Peyer's patch (tissue), 4 donors: ENCODE measurements at regions not wholly inside any gene's neighbourhood (a gene's known extent, or its start where the extent isn't known, plus 50 kb on each side); places are given as distances from the start of the nearest gene placed in this dataset.
"Not testable (repeated sequence)": the region's sequence is repeated elsewhere in the genome, so short reads cannot be mapped to it uniquely, and the experiment has no call there.

Experiments used
- DNase-seq, 3 donors: peaks; one replicate each; pipeline ENCODE4 v3.0.0-alpha.2; 2017 to 2019
- H3K27ac ChIP-seq, 4 donors: fragments of 200-600 bp; sonication (generic); one replicate each; pipeline ENCODE4 v1.5.1; 2016 to 2019
- H3K27me3 ChIP-seq, 2 donors: fragments of 200-600 bp; sonication (generic); one replicate each; pipeline ENCODE4 v1.5.1; 2019
- H3K36me3 ChIP-seq, 3 donors: fragments of 200-600 bp; sonication (generic); one replicate each; pipeline ENCODE4 v1.5.1; 2016 to 2019
- H3K4me1 ChIP-seq, 4 donors: fragments of 200-600 bp; sonication (generic); one replicate each; pipeline ENCODE4 v1.5.1; 2016 to 2019
- H3K4me3 ChIP-seq, 4 donors: fragments of 200-600 bp; sonication (generic); 1 replicate in 3 of 4; 2 replicates in 1 of 4; pipeline ENCODE4 v1.5.1; 2016 to 2019; ENCODE audit warnings: mild to moderate bottlenecking in 1 of 4
- H3K9me3 ChIP-seq, 4 donors: fragments of 200-600 bp; sonication (generic); one replicate each; pipeline ENCODE4 v1.5.1; 2016 to 2019; ENCODE audit warnings: mild to moderate bottlenecking in 1 of 4
- POLR2A ChIP-seq, 2 donors: fragments of 450-650 bp; IDR thresholded peaks; one replicate each; pipeline ENCODE4 v1.5.1; 2017; ENCODE audit warnings: antibody characterized with exemption in 2 of 2, mild to moderate bottlenecking in 2 of 2, moderate library complexity in 2 of 2
- TF ChIP-seq, protein P1 (sequence below), 6 experiments: fragments of 450-650 bp in 4 of 6; fragments of 200-600 bp in 2 of 6; sonication (generic) in 1 of 6; IDR thresholded peaks; one replicate each; pipeline ENCODE4 v1.5.1; 2017 to 2019; ENCODE audit warnings: antibody characterized with exemption in 6 of 6, mild to moderate bottlenecking in 3 of 6, moderate library complexity in 1 of 6

DNA sequence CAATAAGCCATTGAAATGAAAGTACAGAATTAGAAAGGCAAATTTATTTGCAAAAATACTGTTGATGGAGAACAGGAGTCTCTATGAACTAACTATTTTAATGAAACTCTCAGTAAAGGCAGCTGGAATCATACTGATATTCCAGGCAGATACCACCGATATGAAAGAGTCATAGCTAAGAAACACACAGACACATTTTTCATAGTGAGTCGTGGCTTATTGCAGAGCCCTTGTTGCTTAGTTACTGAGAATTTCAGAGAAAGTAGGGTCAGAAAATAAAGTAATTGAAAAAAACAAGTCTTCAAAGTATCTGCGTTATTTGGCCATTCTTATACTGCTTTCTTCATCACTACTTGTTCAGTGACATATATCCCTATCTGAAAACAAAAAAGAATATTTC lies 1890.9 kb downstream of the PCDH9 start:
- H3K4me3 ChIP-seq = no peak overlapping the region
- H3K4me1 ChIP-seq = no peaks in the 10 kb centered on the region
- H3K27me3 ChIP-seq = no peaks in the 10 kb centered on the region
- TF ChIP-seq POLR2A (IDR thresholded peaks at IDR 0.05) = no peak
- TF ChIP-seq, protein P1, sequence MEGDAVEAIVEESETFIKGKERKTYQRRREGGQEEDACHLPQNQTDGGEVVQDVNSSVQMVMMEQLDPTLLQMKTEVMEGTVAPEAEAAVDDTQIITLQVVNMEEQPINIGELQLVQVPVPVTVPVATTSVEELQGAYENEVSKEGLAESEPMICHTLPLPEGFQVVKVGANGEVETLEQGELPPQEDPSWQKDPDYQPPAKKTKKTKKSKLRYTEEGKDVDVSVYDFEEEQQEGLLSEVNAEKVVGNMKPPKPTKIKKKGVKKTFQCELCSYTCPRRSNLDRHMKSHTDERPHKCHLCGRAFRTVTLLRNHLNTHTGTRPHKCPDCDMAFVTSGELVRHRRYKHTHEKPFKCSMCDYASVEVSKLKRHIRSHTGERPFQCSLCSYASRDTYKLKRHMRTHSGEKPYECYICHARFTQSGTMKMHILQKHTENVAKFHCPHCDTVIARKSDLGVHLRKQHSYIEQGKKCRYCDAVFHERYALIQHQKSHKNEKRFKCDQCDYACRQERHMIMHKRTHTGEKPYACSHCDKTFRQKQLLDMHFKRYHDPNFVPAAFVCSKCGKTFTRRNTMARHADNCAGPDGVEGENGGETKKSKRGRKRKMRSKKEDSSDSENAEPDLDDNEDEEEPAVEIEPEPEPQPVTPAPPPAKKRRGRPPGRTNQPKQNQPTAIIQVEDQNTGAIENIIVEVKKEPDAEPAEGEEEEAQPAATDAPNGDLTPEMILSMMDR (IDR thresholded peaks at IDR 0.05) = no peak
- no peak for DNase-seq
- no peaks in the 10 kb centered on the region for H3K9me3 ChIP-seq
- H3K27ac ChIP-seq = no peak overlapping the region
- no peaks in the 10 kb centered on the region for H3K36me3 ChIP-seq

DNA sequence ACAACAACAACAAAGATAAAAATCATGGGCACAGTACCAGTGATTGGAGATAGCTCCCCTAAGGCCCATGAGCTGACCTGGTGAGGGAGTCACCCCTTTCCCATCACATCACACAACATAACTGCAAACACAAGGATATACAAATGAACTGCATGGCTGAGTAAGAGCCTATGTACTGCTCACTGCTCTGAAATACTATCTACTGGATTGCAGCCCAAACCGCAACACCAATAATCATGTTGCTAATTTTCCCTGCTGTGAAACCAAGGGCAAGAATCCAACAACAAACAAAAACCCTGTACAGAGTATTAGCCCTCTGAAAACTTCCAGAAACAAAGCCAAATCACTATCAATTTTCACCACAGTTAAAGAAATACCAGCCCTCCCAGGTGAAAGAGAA lies 1893.2 kb downstream of the PCDH9 start:
- TF ChIP-seq, protein P1 (IDR thresholded peaks at IDR 0.05) = no peak
- TF ChIP-seq POLR2A (IDR thresholded peaks at IDR 0.05) = no peak
- Histone ChIP-seq H3K9me3 (no peaks in the 10 kb centered on the region), H3K27me3 (no peaks in the 10 kb centered on the region), H3K4me3 (no peak overlapping the region), H3K36me3 (no peaks in the 10 kb centered on the region), H3K27ac (no peak overlapping the region), H3K4me1 (no peaks in the 10 kb centered on the region)
- no peak for DNase-seq

DNA sequence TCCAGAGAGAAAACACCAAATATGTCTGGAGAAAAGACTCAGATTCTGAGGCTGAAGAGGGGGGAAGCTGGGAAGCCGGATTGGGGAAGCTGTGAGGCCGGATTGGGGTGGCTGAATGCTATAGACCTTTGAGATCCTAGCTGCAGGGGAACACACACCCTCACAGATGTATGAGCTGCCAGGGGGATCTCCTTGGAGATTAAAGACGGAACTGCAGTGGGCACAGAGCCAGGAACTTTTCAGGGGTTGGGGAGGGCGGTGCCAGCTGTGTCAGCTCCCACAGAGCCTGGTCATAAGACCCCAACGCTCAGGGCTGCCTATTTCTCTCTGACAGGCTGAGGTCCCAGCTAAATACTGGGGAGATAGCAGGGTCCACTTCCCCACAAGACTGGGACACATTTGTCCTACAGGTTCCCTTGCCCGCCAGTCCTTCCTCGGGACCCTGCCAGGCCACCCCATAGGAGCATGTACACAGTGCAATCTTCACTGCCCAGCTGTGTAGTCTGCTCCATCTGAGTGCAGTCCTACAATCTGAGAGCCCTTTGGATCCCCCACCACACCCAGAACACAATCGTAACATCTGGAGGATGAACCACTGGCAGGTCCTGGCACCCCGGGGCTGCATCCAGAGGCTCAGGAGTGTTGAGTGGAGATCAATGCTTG lies 1893.9 kb downstream of the PCDH9 start:
- Histone ChIP-seq H3K9me3 (no peaks in the 10 kb centered on the region), H3K36me3 (no peaks in the 10 kb centered on the region), H3K27ac (no peak overlapping the region), H3K27me3 (no peaks in the 10 kb centered on the region), H3K4me3 (no peak overlapping the region), H3K4me1 (no peaks in the 10 kb centered on the region)
- no peak for DNase-seq
- TF ChIP-seq, protein P1 (IDR thresholded peaks at IDR 0.05) = no peak

DNA sequence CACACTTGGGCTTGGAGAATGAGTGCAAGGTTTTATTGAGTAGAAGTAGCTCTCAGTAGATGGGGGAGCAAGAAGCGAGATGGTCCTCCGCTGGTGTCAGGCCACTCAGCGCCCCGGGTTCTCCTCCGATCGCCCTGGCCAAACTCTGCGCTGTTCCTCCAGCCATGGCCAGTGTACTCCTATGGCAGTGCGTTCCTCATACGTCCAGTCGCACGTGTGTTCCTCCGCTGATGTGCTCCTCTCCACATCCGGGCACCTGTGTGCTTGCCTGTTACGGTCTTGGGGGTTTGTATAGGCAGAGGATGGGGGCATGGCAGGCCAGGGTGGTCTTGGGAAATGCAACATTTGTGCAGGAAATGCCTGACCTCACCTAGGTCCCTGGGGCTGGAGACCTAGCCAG lies 1899.4 kb downstream of the PCDH9 start:
- H3K4me1 ChIP-seq = no peaks in the 10 kb centered on the region
- no peaks in the 10 kb centered on the region for H3K9me3 ChIP-seq
- H3K36me3 ChIP-seq = no peaks in the 10 kb centered on the region
- no peak overlapping the region for H3K4me3 ChIP-seq
- no peaks in the 10 kb centered on the region for H3K27me3 ChIP-seq
- DNase-seq = no peak
- H3K27ac ChIP-seq = no peak overlapping the region
- TF ChIP-seq POLR2A (IDR thresholded peaks at IDR 0.05) = no peak

DNA sequence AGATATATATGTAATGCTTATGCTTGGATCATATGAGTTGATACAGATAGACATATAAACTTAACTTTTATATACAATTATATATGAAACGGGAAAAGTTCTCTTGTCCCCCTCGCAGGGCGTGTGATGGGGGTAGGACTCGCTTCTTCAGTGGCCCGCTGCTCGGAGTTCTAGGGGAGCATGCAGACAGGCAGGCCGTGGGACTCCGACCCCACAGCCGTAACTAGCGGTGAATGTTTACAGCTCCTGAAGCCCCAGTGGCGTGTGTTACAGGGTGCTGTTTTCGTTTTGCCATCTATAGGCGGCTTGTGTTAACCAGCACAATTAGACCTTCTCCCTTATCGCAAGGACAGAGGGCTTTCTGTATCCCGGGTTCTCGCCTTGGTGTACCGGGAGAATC lies 1899.8 kb downstream of the PCDH9 start:
- TF ChIP-seq, protein P1 (IDR thresholded peaks at IDR 0.05) = no peak
- TF ChIP-seq POLR2A (IDR thresholded peaks at IDR 0.05) = no peak
- no peak for DNase-seq
- Histone ChIP-seq H3K4me1 (no peaks in the 10 kb centered on the region), H3K27me3 (no peaks in the 10 kb centered on the region), H3K27ac (no peak overlapping the region), H3K4me3 (no peak overlapping the region), H3K36me3 (no peaks in the 10 kb centered on the region), H3K9me3 (no peaks in the 10 kb centered on the region)

DNA sequence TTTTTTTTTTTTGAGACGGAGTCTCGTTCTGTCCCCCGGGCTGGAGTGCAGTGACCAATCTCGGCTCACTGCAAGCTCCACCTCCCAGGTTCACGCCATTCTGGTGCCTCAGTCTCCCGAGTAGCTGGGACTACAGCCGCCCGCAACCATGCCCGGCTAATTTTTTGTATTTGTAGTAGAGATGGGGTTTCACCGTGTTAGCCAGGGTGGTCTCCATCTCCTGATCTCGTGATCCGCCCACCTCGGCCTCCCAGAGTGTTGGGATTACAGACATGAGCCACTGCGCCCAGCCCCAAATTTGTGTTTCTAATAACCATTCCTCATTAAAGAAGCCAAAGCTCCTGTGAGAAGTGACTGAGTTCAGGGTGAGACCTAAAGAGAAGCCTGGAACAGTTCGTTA lies 1906.9 kb downstream of the PCDH9 start:
- not testable (repeated sequence) for H3K9me3 ChIP-seq, H3K36me3 ChIP-seq, H3K4me1 ChIP-seq, DNase-seq, H3K27me3 ChIP-seq, H3K27ac ChIP-seq, H3K4me3 ChIP-seq

DNA sequence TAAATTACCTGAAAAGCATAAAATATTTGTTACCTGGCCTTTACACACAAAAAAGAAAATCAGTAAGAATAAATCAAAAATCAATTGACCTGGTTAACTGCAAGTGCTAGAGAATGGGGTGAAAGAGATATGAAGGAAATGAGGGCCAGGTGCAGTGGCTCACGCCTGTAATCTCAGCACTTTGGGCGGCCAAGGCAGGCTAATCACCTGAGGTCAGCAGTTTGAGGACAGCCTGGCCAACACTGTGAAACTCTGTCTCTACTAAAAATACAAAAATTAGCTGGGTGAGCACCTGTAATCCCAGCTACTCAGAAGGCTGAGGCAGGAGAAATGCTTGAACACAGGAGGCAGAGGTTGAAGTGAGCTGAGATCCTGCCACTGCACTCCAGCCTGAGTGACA lies 1908.7 kb downstream of the PCDH9 start:
- H3K36me3 ChIP-seq, DNase-seq, H3K27ac ChIP-seq, H3K9me3 ChIP-seq, H3K4me3 ChIP-seq, H3K4me1 ChIP-seq, H3K27me3 ChIP-seq: not testable (repeated sequence)
